ENCODE measurements at regions not wholly inside any gene's neighbourhood (a gene's known extent, or its start where the extent isn't known, plus 50 kb on each side); places are given as distances from the start of the nearest gene placed in this dataset.

GRCh38 chr16:79994418-79994817 is 393.9 kb upstream of the MAF start:
- TF ChIP-seq CTCF (IDR thresholded peaks at IDR 0.05) (no peak), POLR2A (IDR thresholded peaks at IDR 0.05) (no peak), EP300 (IDR thresholded peaks at IDR 0.05) (peak in 1 of 2 donors; percentile 35)
- Histone ChIP-seq H3K9me3 (no peaks in the 10 kb centered on the region), H3K36me3 (no peaks in the 10 kb centered on the region), H3K27ac (peak overlapping the region in 2 of 4 donors; percentile 65 to 73), H3K4me3 (no peak overlapping the region), H3K27me3 (no peaks in the 10 kb centered on the region), H3K4me1 (no peaks in the 10 kb centered on the region)
- 41 to 45% methylated on average over 5 of the region's 5 CpGs for WGBS, 2 donors
- no peak for DNase-seq (ENCODE audit: low spot score in 2 of 2)

GRCh38 chr16:79993629-79994209 is 393.2 kb upstream of the MAF start:
- WGBS, 2 donors = 93 to 96% methylated on average over 5 of the region's 5 CpGs
- no peak for DNase-seq (ENCODE audit: low spot score in 2 of 2)

GRCh38 chr16:79991969-79992368 is 391.4 kb upstream of the MAF start:
- no peaks in the 10 kb centered on the region for H3K4me1 ChIP-seq
- H3K4me3 ChIP-seq = no peak overlapping the region
- H3K27ac ChIP-seq = peak overlapping the region in 1 of 4 donors; percentile 8
- TF ChIP-seq EP300 (IDR thresholded peaks at IDR 0.05) = no peak
- no peak for TF ChIP-seq CTCF (IDR thresholded peaks at IDR 0.05)
- no peak for TF ChIP-seq POLR2A (IDR thresholded peaks at IDR 0.05)
- 92 to 93% methylated on average over 4 of the region's 4 CpGs for WGBS, 2 donors
- H3K27me3 ChIP-seq = no peaks in the 10 kb centered on the region
- H3K36me3 ChIP-seq = no peaks in the 10 kb centered on the region
- DNase-seq (ENCODE audit: low spot score in 2 of 2) = no peak
- no peaks in the 10 kb centered on the region for H3K9me3 ChIP-seq

More at GRCh38 chr16:79993629-79994209, 393.2 kb upstream of the MAF start:
- Histone ChIP-seq H3K27me3 (no peaks in the 10 kb centered on the region), H3K36me3 (no peaks in the 10 kb centered on the region), H3K9me3 (no peaks in the 10 kb centered on the region), H3K4me3 (no peak overlapping the region), H3K4me1 (no peaks in the 10 kb centered on the region), H3K27ac (peak overlapping the region in 3 of 4 donors; percentile 20 to 73 (median 65))
- no peak for TF ChIP-seq POLR2A (IDR thresholded peaks at IDR 0.05)

GRCh38 chr16:79988721-79989220 is 388.2 kb upstream of the MAF start:
- Histone ChIP-seq H3K4me3 (no peak overlapping the region), H3K27me3 (no peaks in the 10 kb centered on the region), H3K27ac (no peak overlapping the region), H3K4me1 (no peaks in the 10 kb centered on the region), H3K36me3 (no peaks in the 10 kb centered on the region), H3K9me3 (no peaks in the 10 kb centered on the region)
- WGBS, 2 donors = 73 to 78% methylated on average over 3 of the region's 3 CpGs
- no peak for DNase-seq (ENCODE audit: low spot score in 2 of 2)
- TF ChIP-seq CTCF (IDR thresholded peaks at IDR 0.05) (no peak), POLR2A (IDR thresholded peaks at IDR 0.05) (no peak)

GRCh38 chr16:79988089-79988488 is 387.6 kb upstream of the MAF start:
- DNase-seq (ENCODE audit: low spot score in 2 of 2) = no peak
- no peaks in the 10 kb centered on the region for H3K4me1 ChIP-seq

More at GRCh38 chr16:79988089-79988488, 387.6 kb upstream of the MAF start:
- H3K27ac ChIP-seq = no peak overlapping the region
- no peaks in the 10 kb centered on the region for H3K27me3 ChIP-seq
- H3K9me3 ChIP-seq = no peaks in the 10 kb centered on the region
- no peaks in the 10 kb centered on the region for H3K36me3 ChIP-seq
- no peak overlapping the region for H3K4me3 ChIP-seq
- 56 to 58% methylated on average over 3 of the region's 3 CpGs for WGBS, 2 donors
- TF ChIP-seq CTCF (IDR thresholded peaks at IDR 0.05) (no peak), EP300 (IDR thresholded peaks at IDR 0.05) (no peak), POLR2A (IDR thresholded peaks at IDR 0.05) (no peak)
